GM12865 (cell line): ENCODE measurements at regions not wholly inside any gene's neighbourhood (a gene's known extent, or its start where the extent isn't known, plus 50 kb on each side); places are given as distances from the start of the nearest gene placed in this dataset.

ENCODE experiments used
- DNase-seq: peaks from one replicate; pipeline ENCODE4 v3.0.0; 2010; ENCODE audit warnings: low read depth
- H3K4me3 ChIP-seq: 2 replicates; pipeline ENCODE4 v1.5.1; 2011; ENCODE audit warnings: mild to moderate bottlenecking, low read depth, low read length, control low read depth
- TF ChIP-seq, protein P1 (sequence below): IDR thresholded peaks from 2 replicates; pipeline ENCODE4 v1.5.1; 2011; ENCODE audit warnings: low read length, control low read depth, low read depth, inconsistent platforms; ENCODE audit not compliant: insufficient read depth; ENCODE audit errors: missing control alignments

DNA sequence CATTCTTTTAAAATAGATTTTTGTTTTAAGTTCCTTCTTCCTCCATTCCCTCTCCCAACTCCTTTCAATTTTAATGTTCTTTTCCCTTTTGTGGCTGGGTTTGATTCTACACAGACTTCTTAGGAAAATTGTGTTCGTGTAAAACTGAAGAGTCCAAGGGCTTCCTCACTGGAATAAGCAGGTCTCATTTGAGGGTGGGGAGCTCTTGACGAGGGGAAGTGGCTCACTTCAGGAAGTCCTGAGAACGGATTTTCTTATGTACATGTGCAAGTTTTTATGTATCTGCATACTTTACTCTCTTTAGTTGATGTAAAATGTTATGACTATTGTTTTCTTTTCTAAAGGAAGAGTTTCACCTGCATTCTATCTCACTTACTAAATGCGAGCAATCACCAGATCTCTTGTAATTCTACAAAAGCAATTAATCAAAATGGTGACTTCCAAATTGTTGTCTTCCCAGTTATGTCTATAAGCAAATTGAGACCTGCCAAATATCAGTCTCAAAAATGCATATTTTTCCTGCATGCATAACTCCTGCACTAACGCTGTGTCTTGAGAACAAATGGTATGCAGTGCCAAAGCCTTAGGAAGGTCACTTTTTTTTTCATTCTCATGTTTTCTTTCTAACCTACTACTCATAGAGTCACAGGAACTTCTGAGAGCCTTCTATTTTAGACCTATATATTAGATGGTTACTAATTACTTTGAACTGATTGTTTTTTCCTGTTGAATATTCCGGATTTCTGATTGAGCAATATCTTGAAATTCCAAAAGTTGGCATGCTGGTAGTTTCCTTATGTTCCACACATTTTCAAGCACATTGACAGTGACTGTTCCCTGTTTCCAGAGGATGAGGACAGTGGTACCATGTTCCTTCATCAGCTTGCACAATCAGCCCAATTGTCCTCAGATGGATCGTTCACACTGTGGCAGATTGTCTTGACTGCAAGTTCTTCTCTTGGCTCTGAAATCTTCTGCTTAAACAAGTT is 251.9 kb upstream of the PRDM1 start:
- TF ChIP-seq, protein P1, sequence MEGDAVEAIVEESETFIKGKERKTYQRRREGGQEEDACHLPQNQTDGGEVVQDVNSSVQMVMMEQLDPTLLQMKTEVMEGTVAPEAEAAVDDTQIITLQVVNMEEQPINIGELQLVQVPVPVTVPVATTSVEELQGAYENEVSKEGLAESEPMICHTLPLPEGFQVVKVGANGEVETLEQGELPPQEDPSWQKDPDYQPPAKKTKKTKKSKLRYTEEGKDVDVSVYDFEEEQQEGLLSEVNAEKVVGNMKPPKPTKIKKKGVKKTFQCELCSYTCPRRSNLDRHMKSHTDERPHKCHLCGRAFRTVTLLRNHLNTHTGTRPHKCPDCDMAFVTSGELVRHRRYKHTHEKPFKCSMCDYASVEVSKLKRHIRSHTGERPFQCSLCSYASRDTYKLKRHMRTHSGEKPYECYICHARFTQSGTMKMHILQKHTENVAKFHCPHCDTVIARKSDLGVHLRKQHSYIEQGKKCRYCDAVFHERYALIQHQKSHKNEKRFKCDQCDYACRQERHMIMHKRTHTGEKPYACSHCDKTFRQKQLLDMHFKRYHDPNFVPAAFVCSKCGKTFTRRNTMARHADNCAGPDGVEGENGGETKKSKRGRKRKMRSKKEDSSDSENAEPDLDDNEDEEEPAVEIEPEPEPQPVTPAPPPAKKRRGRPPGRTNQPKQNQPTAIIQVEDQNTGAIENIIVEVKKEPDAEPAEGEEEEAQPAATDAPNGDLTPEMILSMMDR, result no peak
- DNase-seq, result no peak
- no peak overlapping the region for H3K4me3 ChIP-seq

DNA sequence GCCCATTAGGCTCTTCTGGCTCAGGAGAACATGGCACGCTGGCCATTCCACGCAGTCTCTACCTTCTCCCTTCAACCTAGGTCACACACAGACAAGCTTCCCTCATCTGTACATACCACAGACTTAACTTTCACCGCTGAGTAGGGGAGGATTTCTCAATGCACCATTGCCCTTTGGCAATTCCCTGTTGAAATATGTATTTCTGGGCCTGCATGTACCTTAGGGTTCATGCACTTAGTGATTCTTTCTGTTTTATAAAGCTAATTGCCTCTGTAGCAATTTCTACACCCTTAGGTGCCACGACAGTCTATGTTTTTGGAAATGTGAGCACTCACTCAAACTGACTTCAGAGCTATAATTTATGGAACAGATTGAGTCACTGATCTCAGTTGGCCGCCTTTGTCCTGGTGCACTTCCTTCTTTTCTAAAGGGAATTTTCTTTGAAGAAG is 253.8 kb upstream of the PRDM1 start:
- no peak for DNase-seq
- TF ChIP-seq, protein P1, result no peak
- no peak overlapping the region for H3K4me3 ChIP-seq

DNA sequence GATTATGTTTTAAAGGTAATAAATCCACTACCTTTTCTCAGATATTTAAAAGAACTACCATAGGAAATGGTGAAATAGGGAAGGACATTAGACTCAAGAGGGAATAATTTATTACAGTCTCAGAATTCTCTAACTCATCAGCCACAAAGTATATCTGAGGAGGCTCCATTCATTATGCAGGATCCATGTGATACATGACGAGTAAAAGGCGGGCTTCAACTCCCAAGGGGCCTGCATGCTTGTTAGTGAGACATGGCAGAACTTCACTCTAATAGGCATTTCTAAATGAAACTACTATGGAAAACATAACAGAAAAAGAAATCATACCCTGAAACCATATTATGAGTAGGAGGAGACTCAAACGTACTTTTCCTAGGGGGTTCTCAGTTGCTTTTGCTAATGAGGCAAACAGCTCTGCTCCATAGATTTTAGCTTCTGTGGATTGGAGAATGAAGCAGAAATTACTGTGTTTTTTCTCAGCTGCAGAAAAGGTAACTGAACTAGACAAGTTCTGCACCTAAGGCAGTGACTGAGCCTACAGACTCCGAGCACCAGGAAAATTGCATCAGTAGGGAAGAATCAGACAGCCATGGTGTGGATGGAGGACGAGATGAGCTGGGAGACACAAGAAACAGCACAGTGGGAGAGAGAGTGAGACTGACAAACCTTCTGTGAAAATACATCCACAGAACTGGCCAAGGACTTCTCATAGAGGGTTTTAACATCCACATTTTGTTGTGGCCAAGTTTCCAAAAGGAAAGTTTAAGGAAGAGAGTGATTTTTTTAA is 254.6 kb upstream of the PRDM1 start:
- H3K4me3 ChIP-seq, result no peak overlapping the region
- TF ChIP-seq, protein P1, result no peak
- DNase-seq, result no peak

DNA sequence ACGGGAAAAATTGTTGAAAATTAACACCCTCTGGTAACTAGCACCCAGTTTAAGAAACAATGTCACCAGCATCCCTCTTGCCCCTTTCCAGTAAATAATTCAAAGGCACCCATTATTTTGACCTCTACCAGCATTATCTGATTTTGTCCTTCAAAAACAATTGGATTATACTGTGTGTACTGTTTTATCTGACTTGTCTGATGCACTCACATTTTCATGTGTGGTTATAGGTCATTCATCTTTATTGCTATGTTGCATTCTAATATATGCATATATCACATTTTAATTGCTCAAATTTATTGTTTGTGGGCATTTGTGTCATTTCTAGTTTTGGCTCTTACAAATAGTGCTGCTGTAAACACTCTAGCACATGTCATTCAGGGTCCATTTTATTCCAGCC is 260.9 kb upstream of the PRDM1 start:
- H3K4me3 ChIP-seq, result no peak overlapping the region
- TF ChIP-seq, protein P1, result no peak

DNA sequence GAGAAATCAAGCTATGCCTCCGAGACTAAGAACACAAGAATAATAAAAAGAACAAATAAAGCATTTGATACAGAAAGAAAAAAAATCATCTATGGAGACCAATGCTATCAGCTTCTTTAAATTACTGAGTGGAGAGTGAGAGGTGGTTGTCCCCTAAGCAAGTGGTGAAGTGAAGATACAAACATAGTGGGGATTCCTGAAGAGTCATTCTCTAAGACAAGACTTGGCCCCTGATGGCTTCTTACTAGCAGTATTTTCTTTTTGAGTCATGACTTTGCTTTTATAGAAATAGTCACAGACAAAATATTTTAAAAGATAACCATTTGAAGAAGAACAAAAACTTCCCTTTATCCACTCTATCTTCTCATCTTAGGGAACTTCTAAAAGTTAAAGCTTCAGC is 261.4 kb upstream of the PRDM1 start:
- TF ChIP-seq, protein P1, result no peak
- H3K4me3 ChIP-seq, result no peak overlapping the region
- peak; percentile 44 for DNase-seq

More for the DNA sequence above, 260.9 kb upstream of the PRDM1 start:
- DNase-seq, result no peak

DNA sequence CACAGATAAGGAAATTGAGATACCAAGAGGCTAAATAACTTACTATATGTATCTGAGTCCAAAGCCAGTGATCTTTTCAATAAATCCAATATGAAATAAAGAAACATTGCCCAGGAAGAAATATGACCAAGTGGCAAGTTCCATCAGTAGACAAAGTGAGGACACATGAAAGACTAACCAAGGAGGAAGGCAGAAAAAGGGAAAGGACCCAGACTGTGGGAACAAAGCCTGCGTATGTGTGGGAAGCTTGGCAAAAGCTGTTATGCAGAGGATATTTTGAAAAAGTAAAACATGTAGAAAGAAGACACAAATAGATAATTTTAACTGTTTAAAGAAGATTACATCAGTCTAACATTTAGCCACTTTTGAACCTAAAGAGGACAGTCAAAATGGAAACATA is 264.4 kb upstream of the PRDM1 start:
- TF ChIP-seq, protein P1, result no peak
- no peak overlapping the region for H3K4me3 ChIP-seq
- DNase-seq, result no peak
